T47D (cell line): ENCODE measurements at regions not wholly inside any gene's neighbourhood (a gene's known extent, or its start where the extent isn't known, plus 50 kb on each side); places are given as distances from the start of the nearest gene placed in this dataset.

Experiments used
- DNase-seq, 2 experiments: peaks; one replicate each; pipeline versions ENCODE4 v3.0.0 to v3.0.0-alpha.2; 2011 to 2012; ENCODE audit warnings: low read depth in 1 of 2, low spot score in 1 of 2
- JUND ChIP-seq: IDR thresholded peaks from 2 replicates; pipeline ENCODE4 v1.6.1; 2012; ENCODE audit warnings: low read depth
- in situ Hi-C: cut with HindIII; loops from 2 replicates; pipeline ENCODE4 v1.10.0; 2016; ENCODE audit warnings: low sequenced_read_pairs, low pct_unique_long_range_greater_than_20kb

GRCh38 chr7:25862261-25863004 lies 289.6 kb upstream of the NFE2L3 start:
- DNase-seq = peak; percentile 96 to 100
- in situ Hi-C loops = no loop called here
- TF ChIP-seq JUND = no peak

GRCh38 chr7:25863005-25863728 lies 288.8 kb upstream of the NFE2L3 start:
- DNase-seq = no peak
- in situ Hi-C loops = no loop called here
- peak; percentile 24; the same call in 1 of the 2 replicates for TF ChIP-seq JUND

- DNase-seq = no peak
- in situ Hi-C loops = no loop called here
- no peak for TF ChIP-seq JUND
Measured at GRCh38 chr7:25863729-25864110, 288.3 kb upstream of the NFE2L3 start.

GRCh38 chr7:25864511-25864910 lies 287.5 kb upstream of the NFE2L3 start:
- no peak for TF ChIP-seq JUND
- no peak for DNase-seq
- in situ Hi-C loops = no loop called here

GRCh38 chr7:25864943-25865751 lies 286.9 kb upstream of the NFE2L3 start:
- TF ChIP-seq JUND = no peak
- DNase-seq = no peak

GRCh38 chr7:25868509-25868908 lies 283.5 kb upstream of the NFE2L3 start:
- DNase-seq = no peak
- TF ChIP-seq JUND = no peak
- in situ Hi-C loops = no loop called here

More at GRCh38 chr7:25864943-25865751, 286.9 kb upstream of the NFE2L3 start:
- in situ Hi-C loops = no loop called here

GRCh38 chr7:25870574-25870973 lies 281.4 kb upstream of the NFE2L3 start:
- TF ChIP-seq JUND = no peak
- no peak for DNase-seq
- in situ Hi-C loops = no loop called here

- in situ Hi-C loops = no loop called here
- no peak for DNase-seq
- no peak for TF ChIP-seq JUND
Measured at GRCh38 chr7:25876092-25876491, 275.9 kb upstream of the NFE2L3 start.

- DNase-seq = no peak
- in situ Hi-C loops = no loop called here
- TF ChIP-seq JUND = no peak
Measured at GRCh38 chr7:25877802-25878789, 273.9 kb upstream of the NFE2L3 start.

- in situ Hi-C loops = no loop called here
- no peak for TF ChIP-seq JUND
Measured at GRCh38 chr7:25879799-25880198, 272.2 kb upstream of the NFE2L3 start.

GRCh38 chr7:25881317-25882037 lies 270.5 kb upstream of the NFE2L3 start:
- TF ChIP-seq JUND = no peak
- DNase-seq = no peak
- in situ Hi-C loops = no loop called here

More at GRCh38 chr7:25879799-25880198, 272.2 kb upstream of the NFE2L3 start:
- no peak for DNase-seq
